GM12892 (cell line): ENCODE measurements at regions not wholly inside any gene's neighbourhood (a gene's known extent, or its start where the extent isn't known, plus 50 kb on each side); places are given as distances from the start of the nearest gene placed in this dataset.
"Not testable (repeated sequence)": the region's sequence is repeated elsewhere in the genome, so short reads cannot be mapped to it uniquely, and the experiment has no call there.

ENCODE experiments used
- DNase-seq: peaks from one replicate; pipeline ENCODE4 v3.0.0; 2011; ENCODE audit not compliant: insufficient read length
- FAIRE-seq: peaks from 2 replicates; lab custom pipeline; 2011; peaks lifted over from hg19 to GRCh38; lab: Jason Lieb, UNC
- POLR2A ChIP-seq: IDR thresholded peaks from 2 replicates; pipeline ENCODE4 v1.6.1; 2011; ENCODE audit warnings: low read depth, low read length, control low read depth
- POLR2AphosphoS5 ChIP-seq: IDR thresholded peaks from 2 replicates; pipeline ENCODE4 v1.6.1; 2011; ENCODE audit warnings: low read depth, low read length, control low read depth
- TAF1 ChIP-seq: IDR thresholded peaks from 2 replicates; pipeline ENCODE4 v1.6.1; 2011; ENCODE audit warnings: low read depth, mild to moderate bottlenecking, control low read depth, low read length, borderline replicate concordance

DNA sequence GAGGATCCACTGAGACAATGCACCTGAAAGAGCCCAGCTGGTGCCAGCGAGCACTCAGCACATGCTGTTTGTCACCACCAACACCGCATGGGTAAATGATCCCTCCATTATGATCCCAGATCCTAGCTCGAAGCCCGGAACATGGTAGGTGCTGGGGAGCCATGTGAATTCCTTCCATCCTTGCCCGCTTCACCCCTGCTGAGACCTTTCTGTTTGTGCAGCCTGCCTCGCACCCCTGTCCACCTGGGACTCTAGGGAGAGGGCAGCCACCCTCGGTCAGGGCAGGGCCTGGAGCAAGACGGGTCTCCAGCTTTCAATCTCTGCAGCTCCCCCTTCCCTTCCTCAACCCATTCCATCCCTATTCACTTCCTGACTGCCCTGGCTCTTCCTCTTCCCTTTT, 116.2 kb upstream of the ALX4 start:
- DNase-seq (no peak), FAIRE-seq (no peak)
- TF ChIP-seq POLR2AphosphoS5 (no peak), TAF1 (no peak), POLR2A (no peak)

DNA sequence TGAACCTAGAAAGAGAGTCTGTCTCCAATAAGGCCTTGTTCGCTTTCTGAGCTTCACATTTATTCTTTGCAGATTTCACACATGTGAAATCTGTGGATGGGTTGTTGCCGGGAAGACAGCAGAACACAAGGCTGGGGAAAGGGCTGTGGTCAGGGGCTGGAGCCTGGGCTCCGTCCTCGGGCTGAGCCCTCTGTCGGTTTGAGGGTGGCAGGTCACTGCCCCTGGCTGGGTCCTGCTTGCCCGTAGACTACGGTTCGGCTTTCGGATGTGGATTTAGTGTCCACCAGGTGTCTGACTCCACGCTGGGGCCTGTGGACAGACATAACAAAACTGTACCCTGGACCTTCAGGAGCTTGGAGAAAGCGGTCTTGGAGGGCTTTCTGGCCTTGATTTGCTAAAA, 117.0 kb upstream of the ALX4 start:
- FAIRE-seq (no peak), DNase-seq (no peak)
- TF ChIP-seq TAF1 (no peak), POLR2A (no peak), POLR2AphosphoS5 (no peak)

- no peak for DNase-seq
- no peak for FAIRE-seq
- TF ChIP-seq TAF1 (no peak), POLR2A (no peak), POLR2AphosphoS5 (no peak)
Measured at GRCh38 chr11:44427432-44427831, 117.5 kb upstream of the ALX4 start.

DNA sequence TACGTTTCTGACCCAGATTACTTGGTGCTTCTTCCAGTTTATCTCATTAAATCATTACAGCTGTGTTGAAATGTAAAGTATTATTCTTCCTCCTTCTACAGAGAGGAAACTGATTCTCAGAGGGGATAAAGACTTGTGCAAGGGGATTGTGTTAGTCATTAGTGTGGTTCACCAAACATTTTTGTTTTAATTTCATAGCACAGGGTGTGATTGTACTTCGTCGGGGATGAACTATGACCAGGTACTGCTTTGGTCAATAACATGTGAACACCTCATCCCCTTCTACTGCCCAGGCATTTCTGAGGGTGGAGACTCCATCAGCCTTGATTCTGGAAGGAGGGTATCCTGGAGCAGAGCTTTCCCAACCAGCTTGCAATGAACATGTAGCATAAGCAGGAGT, 120.2 kb upstream of the ALX4 start:
- FAIRE-seq (no peak), DNase-seq (no peak)
- TF ChIP-seq POLR2AphosphoS5 (no peak), TAF1 (no peak), POLR2A (no peak)

GRCh38 chr11:44434191-44434590, 124.3 kb upstream of the ALX4 start:
- no peak for DNase-seq
- TF ChIP-seq POLR2AphosphoS5 (no peak), TAF1 (no peak), POLR2A (no peak)
- no peak for FAIRE-seq

- no peak for DNase-seq
- TF ChIP-seq POLR2A (no peak), TAF1 (no peak), POLR2AphosphoS5 (no peak)
- no peak for FAIRE-seq
Measured at GRCh38 chr11:44437122-44437521, 127.2 kb upstream of the ALX4 start.

- not testable (repeated sequence) for FAIRE-seq, DNase-seq
Measured at GRCh38 chr11:44442893-44443673, 122.4 kb upstream of the CD82 start.

DNA sequence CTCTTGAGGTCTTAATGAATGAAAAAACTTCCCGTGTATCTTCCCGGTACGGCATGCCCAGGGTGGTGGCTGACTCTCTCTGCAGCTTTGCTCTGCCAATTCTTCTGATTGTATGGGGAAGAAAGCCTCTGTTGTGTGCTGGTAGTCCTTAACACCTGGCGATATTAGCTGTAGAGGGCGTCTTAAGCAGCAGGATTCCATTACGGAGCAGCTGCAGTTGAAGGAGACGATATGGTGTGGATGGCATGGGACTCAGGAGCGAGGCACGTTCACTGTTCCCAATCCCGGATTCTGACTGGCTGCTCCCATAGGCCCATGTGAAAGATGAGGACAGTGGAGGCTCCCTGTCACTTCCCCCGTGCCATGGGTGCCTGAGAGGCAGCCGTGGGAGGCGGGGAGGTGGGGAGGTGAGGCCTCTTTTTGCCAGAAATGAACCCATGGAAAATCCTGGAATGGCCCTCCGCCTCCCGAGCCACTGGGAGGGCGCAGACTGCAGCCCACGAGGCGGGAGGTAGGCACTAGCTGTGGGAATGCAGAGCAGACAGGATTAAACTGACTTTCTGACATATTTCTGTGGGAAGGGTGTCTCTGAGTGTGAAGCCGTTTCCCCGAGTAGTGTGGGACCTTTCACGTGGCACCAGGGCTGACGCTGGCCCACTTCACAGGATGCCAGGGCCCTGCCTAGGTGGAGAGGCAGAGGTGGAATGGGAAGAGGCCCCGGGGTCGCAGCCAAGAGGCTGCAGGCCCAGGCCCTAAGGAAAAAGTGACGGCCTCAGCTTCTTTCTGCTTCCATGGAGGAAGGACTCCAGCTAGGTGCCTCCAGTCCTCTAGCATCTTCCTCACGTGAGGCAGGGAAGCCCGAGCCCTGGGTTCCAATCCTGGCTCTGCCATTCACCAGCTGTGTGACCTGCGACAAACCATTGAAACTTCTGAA, 121.4 kb upstream of the CD82 start:
- FAIRE-seq: no peak
- TF ChIP-seq TAF1: no peak
- TF ChIP-seq POLR2AphosphoS5: no peak
- TF ChIP-seq POLR2A: no peak
- no peak for DNase-seq

GRCh38 chr11:44444770-44445321, 120.6 kb upstream of the CD82 start:
- DNase-seq (no peak), FAIRE-seq (no peak)
- TF ChIP-seq TAF1: no peak
- no peak for TF ChIP-seq POLR2AphosphoS5
- TF ChIP-seq POLR2A: no peak

DNA sequence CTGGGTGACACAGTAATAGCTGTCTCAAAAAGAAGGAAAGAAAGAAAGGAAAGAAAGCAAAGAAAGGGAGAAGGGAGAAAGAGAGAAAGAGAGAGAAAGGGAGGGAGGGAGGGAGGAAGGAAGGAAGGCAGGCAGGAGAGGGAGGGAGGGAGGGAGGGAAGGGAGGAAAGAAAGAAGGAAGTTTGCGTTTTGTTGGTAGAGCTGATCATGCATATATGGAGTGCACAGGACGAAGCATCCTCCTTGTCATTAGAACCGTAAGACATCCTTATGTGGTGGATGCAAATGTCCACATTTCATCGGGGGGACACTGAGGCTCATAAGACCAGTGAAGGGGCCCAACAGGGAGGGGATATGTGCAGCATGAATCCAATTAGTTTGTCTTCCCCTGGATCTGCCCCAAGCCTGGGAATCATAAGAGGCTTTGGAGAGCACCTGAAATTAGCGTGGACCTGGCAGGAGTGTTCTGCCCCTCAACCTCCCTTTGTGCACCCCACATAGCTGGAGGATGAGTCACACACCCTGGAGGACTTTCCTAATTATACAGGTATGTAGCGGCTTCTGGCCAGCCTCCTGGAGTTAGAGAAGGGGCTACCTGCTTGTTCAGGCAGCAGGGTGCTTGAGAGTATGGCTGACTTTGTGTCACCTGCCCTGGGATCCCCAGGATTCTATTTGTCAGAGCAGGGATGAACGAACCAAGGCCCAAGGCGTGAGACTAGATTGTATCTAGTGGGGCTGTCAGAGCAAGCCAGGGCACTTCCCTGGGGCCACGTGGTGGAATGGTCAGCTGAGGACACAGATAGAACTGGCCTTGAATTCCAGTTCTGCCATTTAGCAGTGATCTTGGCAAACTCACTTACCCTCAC, 119.7 kb upstream of the CD82 start:
- FAIRE-seq: no peak
- no peak for DNase-seq
- TF ChIP-seq TAF1: no peak

GRCh38 chr11:44446366-44446762, 119.1 kb upstream of the CD82 start:
- no peak for FAIRE-seq
- TF ChIP-seq TAF1: no peak
- TF ChIP-seq POLR2AphosphoS5: no peak
- no peak for TF ChIP-seq POLR2A
- DNase-seq: no peak
